K562 (cell line): ENCODE measurements at regions not wholly inside any gene's neighbourhood (a gene's known extent, or its start where the extent isn't known, plus 50 kb on each side); places are given as distances from the start of the nearest gene placed in this dataset.

Experiments used
- ADNP ChIP-seq: fragments of 200-800 bp; sonication (Bioruptor generic); IDR thresholded peaks from 2 replicates; pipeline ENCODE4 v1.6.1; 2016; ENCODE audit warnings: missing genetic modification characterization, missing compliant biosample characterization
- ATF7 ChIP-seq: fragments of 450-650 bp; IDR thresholded peaks from 2 replicates; pipeline ENCODE4 v1.7.1; 2014; ENCODE audit warnings: mild to moderate bottlenecking, moderate library complexity
- C11orf30 ChIP-seq: fragments of 450-650 bp; IDR thresholded peaks from 2 replicates; pipeline ENCODE4 v1.6.1; 2016; ENCODE audit warnings: low read depth, mild to moderate bottlenecking
- ILK ChIP-seq: fragments of 450-650 bp; IDR thresholded peaks from 2 replicates; pipeline ENCODE4 v1.6.1; 2016; ENCODE audit warnings: missing genetic modification characterization, low read depth, mild to moderate bottlenecking, missing compliant biosample characterization, moderate library complexity, borderline replicate concordance
- JUND ChIP-seq, 2 experiments: IDR thresholded peaks; 2 replicates in 1 of 2; 3 replicates in 1 of 2; pipeline ENCODE4 v1.6.1; 2011; ENCODE audit warnings: borderline replicate concordance in 2 of 2, low read depth in 2 of 2, low read length in 2 of 2, improper control_type of control experiment in 1 of 2, missing biosample characterization in 1 of 2, missing genetic modification characterization in 1 of 2, missing genetic modification reagents in 1 of 2
- MCM5 ChIP-seq: fragments of 450-650 bp; IDR thresholded peaks from 2 replicates; pipeline ENCODE4 v1.6.1; 2016; ENCODE audit warnings: low read depth
- NBN ChIP-seq: fragments of 450-650 bp; IDR thresholded peaks from 2 replicates; pipeline ENCODE4 v1.6.1; 2016; ENCODE audit warnings: low read depth, mild to moderate bottlenecking
- POLR2A ChIP-seq: fragments of 450-650 bp; conservative IDR thresholded peaks from 2 replicates; pipeline ENCODE4 v1.6.1; 2016
- POLR3G ChIP-seq: IDR thresholded peaks from 2 replicates; pipeline ENCODE4 v1.6.1; 2011; ENCODE audit not compliant: insufficient read length, insufficient replicate concordance; ENCODE audit errors: extremely low read depth
- SMAD4 ChIP-seq: fragments of 250-450 bp; sonication (Bioruptor Pico); conservative IDR thresholded peaks from 2 replicates; pipeline ENCODE4 v1.8.0; 2021; ENCODE audit warnings: inconsistent platforms, mild to moderate bottlenecking, moderate library complexity
- SPI1 ChIP-seq: IDR thresholded peaks from 2 replicates; pipeline ENCODE4 v1.6.1; 2011; ENCODE audit warnings: low read depth, low read length, control low read depth, borderline replicate concordance
- SRSF3 ChIP-seq: fragments of 200-400 bp; formaldehyde crosslinking; IDR thresholded peaks from 2 replicates; pipeline ENCODE4 v1.6.1; 2016; ENCODE audit warnings: mild to moderate bottlenecking, low read length, moderate library complexity; ENCODE audit not compliant: insufficient read depth
- TBL1XR1 ChIP-seq, 2 experiments: IDR thresholded peaks; 2 replicates each; pipeline ENCODE4 v1.6.1; 2012; ENCODE audit warnings: improper control_type of control experiment in 2 of 2, low read length in 2 of 2, mild to moderate bottlenecking in 1 of 2
- TF ChIP-seq, protein P1 (sequence below): conservative IDR thresholded peaks from 2 replicates; pipeline ENCODE4 v1.6.1; 2011; ENCODE audit warnings: low read depth, mild to moderate bottlenecking, low read length; ENCODE audit not compliant: control insufficient read depth
- TF ChIP-seq, protein P2 (sequence below): sonication (generic); formaldehyde crosslinking; IDR thresholded peaks from 2 replicates; pipeline ENCODE4 v1.8.1; 2023; ENCODE audit warnings: mild to moderate bottlenecking, missing genetic modification reagents

DNA sequence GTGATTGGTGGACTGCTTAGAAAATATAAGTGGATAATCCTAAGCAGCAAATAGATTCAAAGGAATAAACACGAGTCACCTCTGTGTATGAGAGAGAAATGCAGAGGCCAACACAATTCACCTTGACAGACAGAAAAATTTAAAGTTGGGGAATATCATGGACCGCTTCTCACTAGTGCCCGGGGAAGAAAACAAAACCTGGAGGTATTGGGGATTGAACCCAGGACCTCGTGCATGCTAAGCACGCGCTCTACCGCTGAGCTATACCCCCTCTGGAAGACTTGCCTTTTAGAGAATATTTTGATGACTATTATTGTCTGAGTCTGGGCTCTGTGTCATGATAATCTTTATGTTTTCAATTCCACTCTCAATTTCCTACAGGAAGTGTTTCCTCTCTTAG is 111.9 kb downstream of the TRIM27 start (continued):
- TF ChIP-seq, protein P1, sequence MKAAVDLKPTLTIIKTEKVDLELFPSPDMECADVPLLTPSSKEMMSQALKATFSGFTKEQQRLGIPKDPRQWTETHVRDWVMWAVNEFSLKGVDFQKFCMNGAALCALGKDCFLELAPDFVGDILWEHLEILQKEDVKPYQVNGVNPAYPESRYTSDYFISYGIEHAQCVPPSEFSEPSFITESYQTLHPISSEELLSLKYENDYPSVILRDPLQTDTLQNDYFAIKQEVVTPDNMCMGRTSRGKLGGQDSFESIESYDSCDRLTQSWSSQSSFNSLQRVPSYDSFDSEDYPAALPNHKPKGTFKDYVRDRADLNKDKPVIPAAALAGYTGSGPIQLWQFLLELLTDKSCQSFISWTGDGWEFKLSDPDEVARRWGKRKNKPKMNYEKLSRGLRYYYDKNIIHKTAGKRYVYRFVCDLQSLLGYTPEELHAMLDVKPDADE = peak; percentile 74; the same call in 1 of the 2 replicates
- peak; percentile 62; the same call in 1 of the 2 replicates for TF ChIP-seq JUND (IDR thresholded peaks at IDR 0.05; ENCODE audit: borderline replicate concordance, low read depth, low read length)
- no peak for TF ChIP-seq JUND (tag; IDR thresholded peaks at IDR 0.05; ENCODE audit: borderline replicate concordance, low read depth, low read length)
- no peak for TF ChIP-seq SPI1
- peak; percentile 49; the same call in 1 of the 2 replicates for TF ChIP-seq ATF7
- TF ChIP-seq ADNP (tag) = peak; percentile 83; the same call in 1 of the 2 replicates
- TF ChIP-seq MCM5 = no peak
- TF ChIP-seq POLR3G = peak; percentile 41
- TF ChIP-seq POLR2A = no peak
- peak; percentile 50; the same call in 1 of the 2 replicates for TF ChIP-seq C11orf30
- TF ChIP-seq, protein P2, sequence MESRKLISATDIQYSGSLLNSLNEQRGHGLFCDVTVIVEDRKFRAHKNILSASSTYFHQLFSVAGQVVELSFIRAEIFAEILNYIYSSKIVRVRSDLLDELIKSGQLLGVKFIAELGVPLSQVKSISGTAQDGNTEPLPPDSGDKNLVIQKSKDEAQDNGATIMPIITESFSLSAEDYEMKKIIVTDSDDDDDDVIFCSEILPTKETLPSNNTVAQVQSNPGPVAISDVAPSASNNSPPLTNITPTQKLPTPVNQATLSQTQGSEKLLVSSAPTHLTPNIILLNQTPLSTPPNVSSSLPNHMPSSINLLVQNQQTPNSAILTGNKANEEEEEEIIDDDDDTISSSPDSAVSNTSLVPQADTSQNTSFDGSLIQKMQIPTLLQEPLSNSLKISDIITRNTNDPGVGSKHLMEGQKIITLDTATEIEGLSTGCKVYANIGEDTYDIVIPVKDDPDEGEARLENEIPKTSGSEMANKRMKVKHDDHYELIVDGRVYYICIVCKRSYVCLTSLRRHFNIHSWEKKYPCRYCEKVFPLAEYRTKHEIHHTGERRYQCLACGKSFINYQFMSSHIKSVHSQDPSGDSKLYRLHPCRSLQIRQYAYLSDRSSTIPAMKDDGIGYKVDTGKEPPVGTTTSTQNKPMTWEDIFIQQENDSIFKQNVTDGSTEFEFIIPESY = peak; percentile 30; the same call in 1 of the 2 replicates
- 0 out of 2 replicates have a peak, but pooled peaks have one; percentile 35 for TF ChIP-seq SMAD4
- TF ChIP-seq NBN = 0 out of 2 replicates have a peak, but pooled peaks have one; percentile 54
- no peak for TF ChIP-seq SRSF3
- no peak for TF ChIP-seq ILK (tag)
- TF ChIP-seq TBL1XR1 (IDR thresholded peaks at IDR 0.05; ENCODE audit: low read length in 2 of 2) = peak; percentile 8 to 92; a peak in 2 of 4 replicates
